ENCODE measurements at regions not wholly inside any gene's neighbourhood (a gene's known extent, or its start where the extent isn't known, plus 50 kb on each side); places are given as distances from the start of the nearest gene placed in this dataset.

- Histone ChIP-seq H3K4me2 (ENCODE audit: low read depth, low read length, poor library complexity, severe bottlenecking) (peak overlapping the region; percentile 69), H3K27me3 (ENCODE audit: insufficient read depth, low read length, poor library complexity, severe bottlenecking) (no peaks in the 10 kb centered on the region), H3K4me1 (ENCODE audit: insufficient read depth, low read length, poor library complexity, severe bottlenecking) (peaks cover 36% of the 10 kb centered on the region), H3K79me2 (ENCODE audit: insufficient read depth, low read length) (no peaks in the 10 kb centered on the region), H2AFZ (ENCODE audit: low read length) (peak overlapping the region; percentile 94), H3K4me3 (ENCODE audit: low read length, poor library complexity, severe bottlenecking) (peak overlapping the region; percentile 78), H3K9me2 (replicated peaks; ENCODE audit: low read depth, low read length) (no peaks in the 10 kb centered on the region), H4K20me1 (ENCODE audit: insufficient read depth, low read length, poor library complexity, severe bottlenecking) (no peaks in the 10 kb centered on the region), H3F3A (ENCODE audit: low read depth) (no peaks in the 10 kb centered on the region; the same call in 1 of the 2 replicates), H3K36me3 (ENCODE audit: insufficient read depth, low read length) (no peaks in the 10 kb centered on the region), H3K9ac (ENCODE audit: low read depth, low read length, poor library complexity, severe bottlenecking) (peak overlapping the region; percentile 87), H3K9me3 (ENCODE audit: insufficient read depth, low read depth, low read length) (no peaks in the 10 kb centered on the region)
- TF ChIP-seq EZH2phosphoT487 (IDR thresholded peaks at IDR 0.05; ENCODE audit: borderline replicate concordance) = no peak
- peak; percentile 84 for TF ChIP-seq CTCF (conservative IDR thresholded peaks at IDR 0.05; ENCODE audit: low read length)
Observed at GRCh38 chr4:140252742-140253555, 99.0 kb upstream of the MAML3 start.

DNA sequence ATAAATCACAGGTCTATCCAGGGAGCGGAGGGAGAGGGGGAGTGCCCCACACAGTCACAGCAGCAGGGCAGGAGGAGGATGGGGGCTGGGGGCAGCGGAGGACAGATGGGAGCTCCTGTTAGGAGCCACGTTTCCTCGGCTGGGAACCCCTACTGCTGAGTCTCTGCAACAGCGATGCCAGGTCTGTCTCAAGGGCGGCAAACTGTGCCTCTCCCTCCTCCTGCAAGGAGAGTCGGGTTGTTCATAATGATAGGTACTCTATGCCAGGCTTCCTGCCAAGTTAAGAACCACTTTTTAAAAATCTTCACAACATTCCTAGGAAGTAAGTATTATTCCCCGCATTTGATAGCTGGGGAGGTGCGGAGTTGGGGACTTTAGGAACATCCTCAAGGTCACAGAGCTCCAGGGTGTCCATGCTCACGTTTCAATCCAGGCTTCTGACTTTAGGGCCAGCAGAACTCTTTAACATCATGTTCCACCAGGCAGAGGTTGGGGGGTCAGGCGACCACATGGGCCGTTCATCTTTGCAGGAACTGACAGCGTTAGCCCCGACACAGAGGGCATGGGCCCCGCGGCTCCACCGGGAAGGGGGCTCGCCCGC is 98.3 kb upstream of the MAML3 start:
- Histone ChIP-seq H3K9me3 (ENCODE audit: insufficient read depth, low read depth, low read length) (no peaks in the 10 kb centered on the region), H3K9me2 (replicated peaks; ENCODE audit: low read depth, low read length) (no peaks in the 10 kb centered on the region), H3K4me2 (ENCODE audit: low read depth, low read length, poor library complexity, severe bottlenecking) (peak overlapping the region; percentile 69), H3F3A (ENCODE audit: low read depth) (no peaks in the 10 kb centered on the region; the same call in 1 of the 2 replicates), H3K27me3 (ENCODE audit: insufficient read depth, low read length, poor library complexity, severe bottlenecking) (no peaks in the 10 kb centered on the region), H3K79me2 (ENCODE audit: insufficient read depth, low read length) (no peaks in the 10 kb centered on the region), H3K4me1 (ENCODE audit: insufficient read depth, low read length, poor library complexity, severe bottlenecking) (peaks cover 43% of the 10 kb centered on the region), H3K9ac (ENCODE audit: low read depth, low read length, poor library complexity, severe bottlenecking) (peak overlapping the region; percentile 87), H4K20me1 (ENCODE audit: insufficient read depth, low read length, poor library complexity, severe bottlenecking) (no peaks in the 10 kb centered on the region), H3K4me3 (ENCODE audit: low read length, poor library complexity, severe bottlenecking) (peak overlapping the region; percentile 78), H3K36me3 (ENCODE audit: insufficient read depth, low read length) (no peaks in the 10 kb centered on the region), H2AFZ (ENCODE audit: low read length) (peak overlapping the region; percentile 94)
- no peak for TF ChIP-seq EZH2phosphoT487 (IDR thresholded peaks at IDR 0.05; ENCODE audit: borderline replicate concordance)
- TF ChIP-seq CTCF (conservative IDR thresholded peaks at IDR 0.05; ENCODE audit: low read length) = no peak

DNA sequence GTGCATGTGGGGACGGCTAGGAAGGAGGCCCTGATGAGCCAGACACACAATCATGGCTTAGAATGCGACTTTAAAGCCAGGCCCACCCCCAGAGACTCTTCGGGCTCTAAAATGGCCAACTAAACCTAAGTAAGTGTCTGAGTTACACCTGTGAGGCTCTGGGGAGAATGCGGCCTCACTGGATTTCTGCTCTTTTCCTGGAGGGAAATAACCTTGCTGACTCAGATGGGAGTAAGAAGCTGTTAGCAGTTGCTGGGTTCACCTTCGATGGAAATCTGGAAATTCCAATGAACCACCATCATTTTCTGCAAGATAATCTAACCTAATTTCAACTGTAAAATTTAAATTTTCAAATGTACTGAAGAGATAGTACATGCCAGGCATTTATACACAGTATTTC is 97.6 kb upstream of the MAML3 start:
- H3K9me2 ChIP-seq (replicated peaks; ENCODE audit: low read depth, low read length) = no peaks in the 10 kb centered on the region
- H4K20me1 ChIP-seq (ENCODE audit: insufficient read depth, low read length, poor library complexity, severe bottlenecking) = no peaks in the 10 kb centered on the region
- no peak overlapping the region for H3K4me2 ChIP-seq (ENCODE audit: low read depth, low read length, poor library complexity, severe bottlenecking)
- H3K27me3 ChIP-seq (ENCODE audit: insufficient read depth, low read length, poor library complexity, severe bottlenecking) = no peaks in the 10 kb centered on the region
- no peaks in the 10 kb centered on the region for H3K36me3 ChIP-seq (ENCODE audit: insufficient read depth, low read length)
- no peak overlapping the region for H3K4me3 ChIP-seq (ENCODE audit: low read length, poor library complexity, severe bottlenecking)
- TF ChIP-seq CTCF (conservative IDR thresholded peaks at IDR 0.05; ENCODE audit: low read length) = no peak
- TF ChIP-seq EZH2phosphoT487 (IDR thresholded peaks at IDR 0.05; ENCODE audit: borderline replicate concordance) = no peak
- H2AFZ ChIP-seq (ENCODE audit: low read length) = no peak overlapping the region
- H3K9me3 ChIP-seq (ENCODE audit: insufficient read depth, low read depth, low read length) = no peaks in the 10 kb centered on the region
- H3K4me1 ChIP-seq (ENCODE audit: insufficient read depth, low read length, poor library complexity, severe bottlenecking) = peaks cover 45% of the 10 kb centered on the region
- peak overlapping the region; percentile 87 for H3K9ac ChIP-seq (ENCODE audit: low read depth, low read length, poor library complexity, severe bottlenecking)
- no peaks in the 10 kb centered on the region; the same call in 1 of the 2 replicates for H3F3A ChIP-seq (ENCODE audit: low read depth)
- no peaks in the 10 kb centered on the region for H3K79me2 ChIP-seq (ENCODE audit: insufficient read depth, low read length)

Measured in Loucy (cell line).